HCT116 (cell line): ENCODE measurements at regions not wholly inside any gene's neighbourhood (a gene's known extent, or its start where the extent isn't known, plus 50 kb on each side); places are given as distances from the start of the nearest gene placed in this dataset.

ENCODE experiments used
- ATAC-seq: fragments of 200-7000 bp; cut with Tn5 transposase; 2 replicates; pipeline ENCODE4 v1.9.1; 2020; ENCODE audit warnings: mild to moderate bottlenecking, moderate library complexity
- BruUV-seq: library from RNA; stranded (reverse); fragments of 400-500 nt; replicated peaks from 2 replicates; lab custom pipeline; 2021; lab: Mats Ljungman, UMichigan
- CTCF ChIA-PET: fragments of 300-600 bp; sonication (Branson Sonifier 250); formaldehyde crosslinking; loops from one replicate; lab custom pipeline; 2021; ENCODE audit warnings: antibody characterized with exemption; lab: Charles Lee
- POLR2A ChIA-PET: fragments of 300-600, 350-600 bp; sonication (Branson Sonifier 250); formaldehyde crosslinking; loops from one replicate; lab custom pipeline; 2021; ENCODE audit warnings: antibody characterized with exemption; lab: Charles Lee
- RAD21 ChIA-PET, 2 experiments: fragments of 300-600 bp; sonication (Branson Sonifier 250); formaldehyde crosslinking; loops; one replicate each; lab custom pipeline; 2023; ENCODE audit warnings: low total read pairs in 2 of 2; ENCODE audit not compliant: uncharacterized antibody in 2 of 2, unreplicated experiment in 2 of 2, low non-redundant PET in 1 of 2; lab: Charles Lee
- DNase-seq: peaks from one replicate; pipeline ENCODE4 v3.0.0-alpha.2; 2010; ENCODE audit warnings: low read depth, low spot score
- H2AFZ ChIP-seq: fragments of 200-600 bp; shearing (Covaris generic), sonication (generic); 2 replicates; pipeline ENCODE4 v1.6.1; 2017; ENCODE audit warnings: low read depth, mixed run types, mixed read lengths, antibody characterized with exemption, low read length; ENCODE audit not compliant: poor library complexity, severe bottlenecking
- H3K27ac ChIP-seq: 2 replicates; pipeline ENCODE4 v1.5.1; 2012; ENCODE audit warnings: low read depth, low read length
- H3K27me3 ChIP-seq: fragments of 200-600 bp; sonication (generic); 2 replicates; pipeline ENCODE4 v1.6.1; 2016; ENCODE audit warnings: mixed run types, low read length, mixed read lengths; ENCODE audit not compliant: insufficient read depth
- H3K36me3 ChIP-seq, 2 experiments: fragments of 200-500 bp in 1 of 2; fragments of 200-600 bp in 1 of 2; sonication (Bioruptor generic) in 1 of 2; sonication (generic) in 1 of 2; 2 replicates each; pipeline versions ENCODE4 v1.5.1 to v1.6.1; 2014 to 2016; ENCODE audit warnings: low read length in 2 of 2, inconsistent platforms in 1 of 2, mixed read lengths in 1 of 2, mixed run types in 1 of 2; ENCODE audit not compliant: insufficient read depth in 2 of 2, control insufficient read depth in 1 of 2
- H3K4me1 ChIP-seq, 2 experiments: fragments of 200-600 bp in 1 of 2; sonication (generic) in 1 of 2; 2 replicates each; pipeline versions ENCODE4 v1.5.1 to v1.6.1; 2012 to 2017; ENCODE audit warnings: low read length in 2 of 2, inconsistent platforms in 1 of 2, mild to moderate bottlenecking in 1 of 2, mixed read lengths in 1 of 2, mixed run types in 1 of 2, moderate library complexity in 1 of 2; ENCODE audit not compliant: insufficient read depth in 2 of 2, control insufficient read depth in 1 of 2
- H3K4me2 ChIP-seq: fragments of 200-600 bp; sonication (generic); 2 replicates; pipeline ENCODE4 v1.6.1; 2017; ENCODE audit warnings: mixed run types, low read length, mixed read lengths
- H3K4me3 ChIP-seq, 2 experiments: fragments of 200-600 bp in 1 of 2; sonication (generic) in 1 of 2; replicated peaks in 1 of 2; 2 replicates each; pipeline ENCODE4 v1.5.1; 2011 to 2016; ENCODE audit warnings: low read length in 2 of 2, control low read depth in 1 of 2, low read depth in 1 of 2, mild to moderate bottlenecking in 1 of 2, mixed read lengths in 1 of 2, mixed run types in 1 of 2
- H3K79me2 ChIP-seq: fragments of 200-600 bp; sonication (generic); 2 replicates; pipeline ENCODE4 v1.6.1; 2017; ENCODE audit warnings: mild to moderate bottlenecking, mixed run types, low read length, moderate library complexity, mixed read lengths; ENCODE audit not compliant: insufficient read depth
- H3K9ac ChIP-seq: fragments of 200-600 bp; sonication (generic); 2 replicates; pipeline ENCODE4 v1.6.1; 2016; ENCODE audit warnings: low read length, mixed read lengths
- H3K9me2 ChIP-seq: fragments of 200-600 bp; sonication (generic), shearing (Covaris generic); 2 replicates; pipeline ENCODE4 v1.6.1; 2017; ENCODE audit warnings: mixed run types, mild to moderate bottlenecking, moderate library complexity; ENCODE audit not compliant: insufficient read depth
- H3K9me3 ChIP-seq, 2 experiments: fragments of 200-500 bp in 1 of 2; fragments of 200-600 bp in 1 of 2; sonication (Bioruptor generic) in 1 of 2; sonication (generic) in 1 of 2; 2 replicates each; pipeline ENCODE4 v1.6.1; 2014 to 2017; ENCODE audit warnings: low read length in 2 of 2, mixed read lengths in 2 of 2, inconsistent platforms in 1 of 2, low read depth in 1 of 2, mild to moderate bottlenecking in 1 of 2, mixed run types in 1 of 2, moderate library complexity in 1 of 2; ENCODE audit not compliant: control insufficient read depth in 1 of 2, insufficient read depth in 1 of 2
- H4K20me1 ChIP-seq: fragments of 200-600 bp; sonication (generic), shearing (Covaris generic); 2 replicates; pipeline ENCODE4 v1.6.1; 2017; ENCODE audit warnings: mixed run types, mild to moderate bottlenecking, moderate library complexity; ENCODE audit not compliant: insufficient read depth
- CBX3 ChIP-seq: IDR thresholded peaks from 2 replicates; pipeline ENCODE4 v1.6.1; 2012; ENCODE audit warnings: low read depth
- CEBPB ChIP-seq: IDR thresholded peaks from 2 replicates; pipeline ENCODE4 v1.6.1; 2012; ENCODE audit warnings: low read depth
- CTCF ChIP-seq, 3 experiments: fragments of 200-600 bp in 1 of 3; sonication (generic) in 1 of 3; IDR thresholded peaks in 2 of 3; conservative IDR thresholded peaks in 1 of 3; 2 replicates each; pipeline ENCODE4 v1.5.1; 2012 to 2017; ENCODE audit warnings: low read depth in 2 of 3, low read length in 2 of 3, antibody characterized with exemption in 1 of 3, borderline replicate concordance in 1 of 3, control low read depth in 1 of 3, mild to moderate bottlenecking in 1 of 3, mixed read lengths in 1 of 3, mixed run types in 1 of 3, moderate library complexity in 1 of 3; ENCODE audit not compliant: insufficient read depth in 1 of 3
- EGR1 ChIP-seq: IDR thresholded peaks from 2 replicates; pipeline ENCODE4 v1.6.1; 2012; ENCODE audit warnings: low read depth
- ELF1 ChIP-seq: IDR thresholded peaks from 2 replicates; pipeline ENCODE4 v1.6.1; 2012; ENCODE audit warnings: low read depth, borderline replicate concordance
- FOSL1 ChIP-seq: IDR thresholded peaks from 2 replicates; pipeline ENCODE4 v1.6.1; 2012; ENCODE audit warnings: low read depth
- JUND ChIP-seq: IDR thresholded peaks from 2 replicates; pipeline ENCODE4 v1.6.1; 2012
- POLR2A ChIP-seq: IDR thresholded peaks from 2 replicates; pipeline ENCODE4 v1.7.0; 2011; ENCODE audit warnings: borderline replicate concordance; ENCODE audit not compliant: insufficient read depth, insufficient read length; ENCODE audit errors: extremely low read depth
- RAD21 ChIP-seq: IDR thresholded peaks from 2 replicates; pipeline ENCODE4 v1.6.1; 2012; ENCODE audit warnings: low read depth, mild to moderate bottlenecking
- SP1 ChIP-seq: IDR thresholded peaks from 2 replicates; pipeline ENCODE4 v1.6.1; 2012; ENCODE audit warnings: low read depth
- SRF ChIP-seq: IDR thresholded peaks from 2 replicates; pipeline ENCODE4 v1.6.1; 2012; ENCODE audit warnings: low read depth
- TCF7L2 ChIP-seq: IDR thresholded peaks from 2 replicates; pipeline ENCODE4 v1.7.0; 2011; ENCODE audit warnings: borderline replicate concordance, inconsistent platforms; ENCODE audit not compliant: insufficient read depth, insufficient read length; ENCODE audit errors: extremely low read depth
- YY1 ChIP-seq: IDR thresholded peaks from 2 replicates; pipeline ENCODE4 v1.6.1; 2011; ENCODE audit warnings: low read length, low read depth, moderate library complexity, mild to moderate bottlenecking; ENCODE audit not compliant: insufficient replicate concordance; ENCODE audit errors: extremely low read depth
- ZBTB33 ChIP-seq: IDR thresholded peaks from 2 replicates; pipeline ENCODE4 v1.6.1; 2011; ENCODE audit warnings: mild to moderate bottlenecking, low read length, moderate library complexity; ENCODE audit not compliant: insufficient replicate concordance; ENCODE audit errors: extremely low read depth
- ZFX ChIP-seq: fragments of 450-650 bp; IDR thresholded peaks from 2 replicates; pipeline ENCODE4 v1.6.1; 2017
- ZNF274 ChIP-seq: fragments of 200-500 bp; sonication (Bioruptor generic); IDR thresholded peaks from 2 replicates; pipeline ENCODE4 v1.6.1; 2014; ENCODE audit warnings: mild to moderate bottlenecking, low read depth, low read length, inconsistent platforms
- intact Hi-C: fragments of 100-400 bp; cut with micrococcal nuclease; formaldehyde crosslinking; loops from 2 replicates; pipeline ENCODE4 v1.10.0; 2022

GRCh38 chrY:8324113-8324512 is 1013.2 kb upstream of the TSPY4 start:
- ChIA-PET CTCF (no interaction called here), POLR2A (no interaction called here), RAD21 (no interaction called here)
- no peak overlapping the region for H3K4me3 ChIP-seq
- ATAC-seq (no peak), DNase-seq (no peak)
- H3K36me3 ChIP-seq: no peaks in the 10 kb centered on the region
- H3K4me2 ChIP-seq: no peak overlapping the region
- no peaks in the 10 kb centered on the region for H3K9me3 ChIP-seq
- H3K27ac ChIP-seq: no peak overlapping the region
- intact Hi-C loops: no loop called here
- H3K9ac ChIP-seq: no peak overlapping the region
- H4K20me1 ChIP-seq: no peaks in the 10 kb centered on the region
- H3K27me3 ChIP-seq: no peaks in the 10 kb centered on the region
- H3K79me2 ChIP-seq: no peaks in the 10 kb centered on the region
- H3K4me1 ChIP-seq: no peaks in the 10 kb centered on the region
- BruUV-seq: no TSS peak
- H3K9me2 ChIP-seq: no peaks in the 10 kb centered on the region
- no peak overlapping the region for H2AFZ ChIP-seq
- no peak for TF ChIP-seq CBX3
- no peak for TF ChIP-seq CEBPB
- TF ChIP-seq RAD21: no peak
- TF ChIP-seq ZNF274: no peak
- no peak for TF ChIP-seq FOSL1
- TF ChIP-seq CTCF (IDR thresholded peaks at IDR 0.05 in 2 of 3, conservative IDR thresholded peaks at IDR 0.05 in 1 of 3; ENCODE audit: borderline replicate concordance in 1 of 3, insufficient read depth in 1 of 3, low read depth in 2 of 3, low read length in 2 of 3): no peak
- no peak for TF ChIP-seq SP1
- TF ChIP-seq YY1: no peak
- no peak for TF ChIP-seq JUND
- TF ChIP-seq SRF: no peak
- no peak for TF ChIP-seq ZBTB33
- no peak for TF ChIP-seq ELF1
- TF ChIP-seq POLR2A: no peak
- no peak for TF ChIP-seq TCF7L2
- TF ChIP-seq ZFX: no peak
- no peak for TF ChIP-seq EGR1
